ENCODE measurements at regions not wholly inside any gene's neighbourhood (a gene's known extent, or its start where the extent isn't known, plus 50 kb on each side); places are given as distances from the start of the nearest gene placed in this dataset.
"Not testable (repeated sequence)": the region's sequence is repeated elsewhere in the genome, so short reads cannot be mapped to it uniquely, and the experiment has no call there.

GRCh38 chr1:166488327-166488726, 321.5 kb upstream of the FAM78B start:
- no peak for DNase-seq (ENCODE audit: extremely low read depth, low read depth, low spot score)

DNA sequence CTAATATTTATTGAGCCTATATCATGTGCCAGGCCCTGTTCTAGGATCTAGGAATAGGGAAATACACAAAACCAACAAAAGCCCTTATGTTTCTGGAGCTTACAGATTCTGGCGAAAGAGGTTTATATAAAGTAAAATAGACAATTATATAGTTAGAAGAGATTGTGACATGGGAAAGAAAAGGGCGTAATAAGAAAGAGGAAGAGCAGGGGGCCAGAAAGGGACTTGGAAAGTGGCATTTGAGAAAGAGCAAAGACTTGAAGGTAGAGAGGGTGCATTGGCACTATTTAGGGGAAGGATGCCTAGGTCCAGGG, 322.5 kb upstream of the FAM78B start:
- no peak for DNase-seq (ENCODE audit: extremely low read depth, low read depth, low spot score)

- no peak for DNase-seq (ENCODE audit: extremely low read depth, low read depth, low spot score)
Observed at GRCh38 chr1:166489670-166490436, 323.1 kb upstream of the FAM78B start.

DNA sequence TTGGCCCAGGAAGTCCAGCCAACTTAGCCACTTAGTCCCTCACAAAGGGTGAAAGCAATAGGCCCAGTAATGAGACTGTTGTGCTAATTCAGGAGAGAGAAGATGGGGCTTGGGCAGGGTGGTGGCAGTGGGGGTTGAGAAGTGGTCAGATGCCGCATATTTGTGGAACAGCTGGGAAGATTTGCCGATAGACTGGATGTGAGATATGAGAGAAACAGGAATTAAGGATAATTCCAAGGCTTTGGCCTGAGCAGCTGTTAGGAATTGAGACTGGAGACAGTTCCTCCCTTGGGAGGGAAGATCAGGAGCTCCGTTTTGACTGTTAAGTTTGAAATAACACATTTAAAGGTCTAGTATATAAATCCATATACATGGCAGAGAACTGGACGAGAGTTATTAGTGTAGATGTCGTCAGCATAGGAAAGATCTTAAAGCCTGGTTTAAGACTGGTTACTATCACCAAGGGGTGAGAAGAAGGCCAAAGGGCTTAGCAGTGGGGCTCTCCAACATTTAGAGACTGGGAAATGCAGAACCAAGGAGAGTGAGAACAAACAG, 323.7 kb upstream of the FAM78B start:
- DNase-seq (ENCODE audit: extremely low read depth, low read depth, low spot score) = no peak

- not testable (repeated sequence) for DNase-seq (ENCODE audit: extremely low read depth, low read depth, low spot score)
Observed at GRCh38 chr1:166493765-166494164, 327.0 kb upstream of the FAM78B start.

- DNase-seq (ENCODE audit: extremely low read depth, low read depth, low spot score) = no peak
Observed at GRCh38 chr1:166507347-166507746, 331.9 kb upstream of the POGK start.

GRCh38 chr1:166511761-166512160, 327.5 kb upstream of the POGK start:
- no peak for DNase-seq (ENCODE audit: extremely low read depth, low read depth, low spot score)

DNA sequence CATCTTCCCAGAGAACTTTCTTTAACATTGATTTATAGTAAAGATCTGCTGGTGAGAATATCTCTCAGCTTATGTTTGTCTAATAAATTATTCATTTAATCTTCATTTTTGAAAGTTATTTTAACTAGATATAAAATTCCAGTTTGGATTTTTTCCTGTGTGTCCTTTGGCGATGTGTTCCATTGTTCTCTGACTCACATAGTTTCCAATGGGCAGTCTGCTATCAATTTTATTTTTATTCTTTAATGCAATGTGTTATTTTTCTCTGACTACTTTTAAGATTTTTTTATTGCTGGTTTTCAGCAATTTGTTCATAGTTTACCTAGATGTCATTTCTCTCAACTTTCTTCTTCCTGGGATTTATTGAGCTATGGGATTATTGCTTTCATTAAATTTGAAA, 325.2 kb upstream of the POGK start:
- DNase-seq (ENCODE audit: extremely low read depth, low read depth, low spot score) = no peak

DNA sequence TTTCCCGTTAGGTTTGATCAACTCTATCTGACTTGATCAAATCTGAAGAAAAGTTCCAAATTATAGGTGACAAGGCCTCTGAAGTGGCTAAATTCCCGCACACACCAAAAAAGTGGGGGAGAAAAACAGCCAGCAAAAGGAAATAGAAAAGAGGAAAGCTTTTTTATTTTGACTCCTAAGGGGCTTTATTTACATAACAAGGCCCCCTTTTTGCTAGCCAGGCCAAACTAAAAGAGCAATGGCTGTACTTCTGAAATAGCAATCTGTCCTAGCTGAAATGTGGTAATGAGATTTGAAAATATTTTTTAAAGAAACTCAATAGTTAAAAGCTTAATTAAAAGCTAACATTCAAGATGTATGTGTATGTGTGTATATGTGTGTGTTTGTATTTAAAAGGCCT, 311.5 kb upstream of the POGK start:
- DNase-seq (ENCODE audit: extremely low read depth, low read depth, low spot score) = no peak

DNA sequence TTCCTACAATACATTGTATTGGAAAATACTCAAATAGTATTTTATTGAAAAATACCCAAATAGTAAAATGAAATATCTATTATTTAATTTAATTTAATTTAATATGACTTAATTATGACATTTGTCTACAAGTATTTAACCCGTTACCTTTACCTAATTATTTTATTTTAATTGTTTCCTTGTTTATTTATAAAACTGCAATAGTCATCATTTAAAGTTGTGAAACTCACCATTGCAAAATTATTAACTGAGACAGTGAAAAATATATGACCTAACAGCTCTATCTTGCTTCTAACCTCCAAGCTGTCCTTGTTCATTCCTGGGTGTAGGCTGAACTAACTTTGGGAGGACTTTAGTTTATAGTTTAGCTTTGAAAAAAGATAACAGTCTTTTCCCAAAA, 300.6 kb upstream of the POGK start:
- no peak for DNase-seq (ENCODE audit: extremely low read depth, low read depth, low spot score)

GRCh38 chr1:166544036-166544435, 295.2 kb upstream of the POGK start:
- no peak for DNase-seq (ENCODE audit: extremely low read depth, low read depth, low spot score)

DNA sequence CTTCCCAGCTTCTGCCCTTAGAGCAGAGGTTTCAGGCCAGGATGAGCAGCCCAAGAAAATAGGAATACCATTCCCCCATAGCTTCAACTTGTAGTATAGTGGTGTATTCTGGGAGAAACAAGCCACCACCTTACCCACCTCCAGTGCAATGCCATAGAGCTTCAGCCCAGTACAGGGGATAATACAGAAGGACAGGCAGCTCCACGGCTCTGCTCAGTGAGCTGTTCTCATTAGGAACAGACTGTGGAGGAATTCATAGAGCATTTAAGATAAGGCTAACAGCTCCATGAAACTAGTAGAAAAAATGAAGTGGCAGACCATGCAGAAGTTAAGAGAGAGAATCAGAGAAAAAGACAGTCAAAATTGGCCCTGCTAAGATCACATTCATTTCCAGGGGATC, 294.7 kb upstream of the POGK start:
- no peak for DNase-seq (ENCODE audit: extremely low read depth, low read depth, low spot score)

GRCh38 chr1:166552706-166553105, 286.6 kb upstream of the POGK start:
- DNase-seq (ENCODE audit: extremely low read depth, low read depth, low spot score) = no peak

DNA sequence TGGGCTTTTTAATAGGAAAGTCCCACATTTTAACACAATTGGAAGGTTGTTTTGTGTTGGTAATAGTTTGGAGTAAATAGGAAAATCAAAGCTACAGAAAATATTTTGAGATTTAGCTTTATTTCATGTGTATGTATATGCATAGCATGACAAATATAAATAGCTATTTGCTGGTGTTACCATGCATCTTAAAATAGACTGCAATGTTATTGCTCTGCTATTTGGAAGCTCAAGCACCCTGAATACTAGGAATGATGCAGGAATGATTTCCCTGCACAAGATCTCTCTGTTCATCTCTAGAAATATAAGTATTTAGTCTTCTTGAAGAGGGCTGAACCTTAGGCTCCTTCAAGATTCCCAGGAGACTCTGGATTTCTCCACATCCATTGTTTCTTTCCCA, 268.3 kb upstream of the POGK start:
- no peak for DNase-seq (ENCODE audit: extremely low read depth, low read depth, low spot score)

DNA sequence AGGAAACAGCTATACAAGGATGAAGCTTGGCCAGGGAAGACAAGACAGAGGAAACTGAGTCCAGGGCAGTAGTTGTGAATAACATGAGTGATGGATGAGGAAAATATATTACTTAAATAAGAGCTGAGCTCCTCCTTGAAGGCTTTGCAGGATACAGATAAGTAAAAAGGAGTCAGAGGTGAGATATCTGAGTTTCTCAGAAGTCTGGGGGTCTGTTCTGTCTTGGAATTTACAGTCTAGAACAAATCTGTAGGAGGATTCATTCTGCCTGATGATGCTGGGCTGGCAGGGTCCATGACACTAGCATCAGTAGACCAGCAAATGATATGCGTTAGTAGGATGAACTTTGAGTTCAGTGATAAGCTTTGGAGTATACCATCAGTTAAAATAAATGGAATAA, 266.1 kb upstream of the POGK start:
- DNase-seq (ENCODE audit: extremely low read depth, low read depth, low spot score) = no peak

- no peak for DNase-seq (ENCODE audit: extremely low read depth, low read depth, low spot score)
Observed at GRCh38 chr1:166579557-166580501, 259.4 kb upstream of the POGK start.

- no peak for DNase-seq (ENCODE audit: extremely low read depth, low read depth, low spot score)
Observed at GRCh38 chr1:166588741-166589140, 250.5 kb upstream of the POGK start.

DNA sequence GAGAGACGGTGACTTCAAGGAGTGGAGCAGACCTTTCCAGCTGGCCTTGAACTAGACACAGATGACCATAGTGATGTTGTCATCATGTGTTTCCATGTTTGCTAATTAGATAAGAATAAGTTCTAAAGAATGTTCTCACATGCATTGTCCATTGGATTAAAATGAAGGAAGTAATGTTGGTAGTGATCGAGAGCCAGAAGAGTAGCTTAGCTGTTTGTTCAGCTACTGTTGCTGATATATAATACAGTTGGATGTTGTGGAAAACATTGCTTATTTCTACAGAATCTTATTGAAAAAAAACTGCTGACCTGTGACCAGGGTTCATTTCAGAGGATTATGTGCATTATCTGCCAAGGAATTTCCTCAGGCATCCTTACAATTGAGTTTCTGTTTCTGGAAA, 249.1 kb upstream of the POGK start:
- DNase-seq (ENCODE audit: extremely low read depth, low read depth, low spot score) = no peak

DNA sequence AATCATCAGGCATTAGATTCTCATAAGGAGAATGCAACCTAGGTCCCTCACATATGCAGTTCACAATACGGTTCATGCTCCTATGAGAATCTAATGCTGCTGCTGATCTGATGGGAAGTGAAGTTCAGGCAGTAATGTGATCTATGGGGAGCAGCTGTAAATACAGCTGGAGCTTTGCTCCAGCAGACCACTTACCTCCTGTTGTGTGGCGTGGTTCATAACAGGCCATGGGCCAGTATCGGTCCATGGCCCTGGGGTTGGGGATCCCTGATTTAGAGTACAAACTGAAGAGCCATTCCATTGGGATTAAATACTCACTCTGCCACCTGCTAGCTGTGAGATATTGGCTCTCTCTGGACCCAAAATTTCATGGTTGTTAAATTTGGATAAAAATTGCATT, 244.6 kb upstream of the POGK start:
- no peak for DNase-seq (ENCODE audit: extremely low read depth, low read depth, low spot score)

DNA sequence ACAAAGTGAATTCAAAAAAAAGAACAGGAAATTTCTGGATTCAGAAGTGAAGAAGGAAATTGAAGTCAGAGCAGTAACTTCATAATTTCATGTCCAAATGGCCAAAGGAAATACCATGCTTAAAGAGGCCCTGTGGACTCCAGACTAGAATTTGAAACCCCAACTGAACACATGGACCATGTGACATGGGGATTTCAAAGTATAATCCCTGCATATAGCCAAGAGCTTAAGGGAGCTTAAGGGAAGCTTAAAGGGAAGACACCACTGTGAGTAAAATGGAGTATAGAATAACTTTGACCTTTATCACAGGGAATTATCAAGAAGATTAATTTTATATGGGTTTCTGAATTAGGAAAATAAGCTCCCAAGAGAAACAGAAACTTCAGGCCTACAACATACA, 241.8 kb upstream of the POGK start:
- DNase-seq (ENCODE audit: extremely low read depth, low read depth, low spot score) = no peak

GRCh38 chr1:166600574-166600973, 238.7 kb upstream of the POGK start:
- no peak for DNase-seq (ENCODE audit: extremely low read depth, low read depth, low spot score)

All from glomerular endothelial cell (primary cell).